LNCaP clone FGC (cell line): ENCODE measurements at regions not wholly inside any gene's neighbourhood (a gene's known extent, or its start where the extent isn't known, plus 50 kb on each side); places are given as distances from the start of the nearest gene placed in this dataset.

Source experiments
- DNase-seq: peaks from one replicate; pipeline ENCODE4 v3.0.0-alpha.2; 2011; ENCODE audit warnings: low read depth
- H3K4me3 ChIP-seq: 2 replicates; pipeline ENCODE4 v1.5.1; 2011; ENCODE audit warnings: mild to moderate bottlenecking, low read depth, low read length, control low read depth
- CTCF ChIP-seq: IDR thresholded peaks from 2 replicates; pipeline ENCODE4 v1.5.1; 2012; ENCODE audit warnings: mild to moderate bottlenecking; ENCODE audit not compliant: control insufficient read depth, insufficient read depth; ENCODE audit errors: extremely low read depth

GRCh38 chr4:106587558-106587957 lies 219.0 kb upstream of the GIMD1 start:
- no peak for TF ChIP-seq CTCF
- H3K4me3 ChIP-seq: no peak overlapping the region
- DNase-seq: no peak

GRCh38 chr4:106585915-106586349 lies 217.4 kb upstream of the GIMD1 start:
- no peak overlapping the region for H3K4me3 ChIP-seq
- TF ChIP-seq CTCF: no peak
- no peak for DNase-seq

GRCh38 chr4:106584337-106584989 lies 215.9 kb upstream of the GIMD1 start:
- H3K4me3 ChIP-seq: no peak overlapping the region
- TF ChIP-seq CTCF: no peak
- DNase-seq: no peak

DNA sequence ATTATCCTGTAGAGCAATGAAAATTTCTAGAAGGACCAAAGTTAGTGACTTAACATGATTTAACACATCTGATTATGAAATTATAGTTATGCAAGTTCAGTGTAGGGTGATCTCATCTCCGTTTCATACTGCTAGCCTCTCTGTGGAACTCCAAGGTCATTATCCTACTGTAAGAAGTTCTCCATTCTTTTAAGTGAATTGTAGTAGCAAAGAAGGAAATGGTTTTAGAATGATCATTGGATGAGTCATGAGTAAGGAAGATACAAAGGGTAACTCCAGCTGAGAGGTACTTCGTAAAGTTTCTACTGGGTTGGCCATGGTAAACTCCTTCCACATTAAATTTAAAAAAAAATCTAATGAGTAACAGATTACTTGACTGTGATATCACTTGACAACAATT lies 215.0 kb upstream of the GIMD1 start:
- no peak for TF ChIP-seq CTCF
- DNase-seq: no peak
- no peak overlapping the region for H3K4me3 ChIP-seq

- H3K4me3 ChIP-seq: no peak overlapping the region
- no peak for DNase-seq
- no peak for TF ChIP-seq CTCF
Measured at GRCh38 chr4:106583108-106583507, 214.5 kb upstream of the GIMD1 start.

GRCh38 chr4:106582103-106582502 lies 213.5 kb upstream of the GIMD1 start:
- no peak overlapping the region for H3K4me3 ChIP-seq
- TF ChIP-seq CTCF: no peak
- DNase-seq: no peak

DNA sequence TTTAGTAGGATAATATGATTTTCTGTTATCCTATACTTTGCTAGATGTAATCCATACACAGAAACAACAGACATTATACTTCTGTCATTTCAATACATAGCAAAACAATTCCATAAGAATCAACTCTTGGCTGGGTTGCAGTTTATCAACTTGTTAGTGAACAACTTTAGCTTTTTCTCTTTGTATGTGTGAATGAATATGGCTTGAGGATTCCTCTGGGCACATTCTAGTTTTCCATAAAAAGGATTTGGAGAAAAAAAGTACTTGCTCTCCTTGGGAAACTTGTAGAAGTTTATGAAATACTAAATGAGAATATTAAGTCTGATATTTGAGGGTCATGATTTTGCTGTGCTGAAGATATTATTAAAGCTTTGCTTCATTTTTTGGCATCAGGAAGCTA lies 210.7 kb upstream of the GIMD1 start:
- no peak for TF ChIP-seq CTCF
- DNase-seq: no peak

More for the DNA sequence above, 210.7 kb upstream of the GIMD1 start:
- no peak overlapping the region for H3K4me3 ChIP-seq
